ENCODE measurements at regions not wholly inside any gene's neighbourhood (a gene's known extent, or its start where the extent isn't known, plus 50 kb on each side); places are given as distances from the start of the nearest gene placed in this dataset.

DNA sequence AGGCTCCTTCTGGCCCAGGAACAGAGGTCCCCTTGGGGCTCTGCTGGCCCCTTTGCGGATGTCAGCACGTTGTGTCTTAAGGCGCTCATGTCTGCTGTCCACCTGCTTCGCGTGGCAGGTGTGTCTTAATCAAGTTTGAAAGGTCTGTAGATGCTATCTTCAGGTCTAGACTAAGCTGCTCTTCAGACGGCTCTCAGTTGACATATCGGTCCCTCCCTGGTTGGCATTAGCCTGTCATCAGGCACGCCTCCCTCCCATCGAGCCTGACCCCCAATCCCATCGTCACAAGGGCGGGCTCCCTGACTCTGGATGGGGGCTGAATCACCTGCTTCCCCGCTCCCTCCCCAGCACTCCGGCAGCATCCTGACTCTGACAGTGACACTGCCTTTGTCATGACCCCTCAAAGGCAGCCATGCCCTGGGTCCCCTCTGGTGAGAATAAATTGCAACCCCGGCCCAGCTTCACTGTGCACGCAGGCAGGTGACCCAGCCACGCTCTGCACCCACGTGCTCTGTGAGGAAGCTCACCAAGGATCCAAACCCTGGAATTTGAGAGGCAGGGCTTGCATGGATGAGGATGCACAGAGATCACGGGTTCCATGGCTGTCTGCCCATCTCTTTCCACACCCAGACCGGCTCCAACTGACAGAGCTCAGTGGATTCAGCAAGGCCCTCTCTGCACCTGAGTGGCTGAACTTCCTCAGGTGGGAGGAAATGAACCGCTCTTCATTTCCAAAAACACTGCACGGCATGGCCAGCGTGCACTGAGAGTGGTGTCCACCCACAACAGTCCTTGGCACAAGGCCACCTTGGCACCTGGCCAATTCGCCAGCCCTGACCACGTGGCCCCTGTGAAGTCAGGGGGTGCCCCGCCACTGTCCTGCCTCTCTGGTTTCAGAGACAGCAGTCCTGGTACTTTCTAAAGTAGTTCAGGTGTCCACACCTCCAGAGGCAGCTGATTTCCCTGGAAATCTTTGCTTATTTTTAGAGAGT is 110.2 kb upstream of the GPC1 start:
- DNase-seq (peak; percentile 61 to 92 (median 84)), FAIRE-seq (no peak), ATAC-seq (peak; percentile 74 to 83 (median 77))
- no peak overlapping the region for H3K4me3 ChIP-seq
- H3K4me1 ChIP-seq, result peaks cover 0 to 7% (median 4%) of the 10 kb centered on the region in 3 donors
- H3K27ac ChIP-seq, result no peak overlapping the region
- no peaks in the 10 kb centered on the region for H3K9me3 ChIP-seq
- no peaks in the 10 kb centered on the region for H3K36me3 ChIP-seq
- WGBS, 2 donors, result 66% methylated on average over 25 of the region's 25 CpGs
- no peaks in the 10 kb centered on the region for H3K27me3 ChIP-seq
- intact Hi-C loops (cut with DNase I), result no loop called here
- TF ChIP-seq, protein P1, sequence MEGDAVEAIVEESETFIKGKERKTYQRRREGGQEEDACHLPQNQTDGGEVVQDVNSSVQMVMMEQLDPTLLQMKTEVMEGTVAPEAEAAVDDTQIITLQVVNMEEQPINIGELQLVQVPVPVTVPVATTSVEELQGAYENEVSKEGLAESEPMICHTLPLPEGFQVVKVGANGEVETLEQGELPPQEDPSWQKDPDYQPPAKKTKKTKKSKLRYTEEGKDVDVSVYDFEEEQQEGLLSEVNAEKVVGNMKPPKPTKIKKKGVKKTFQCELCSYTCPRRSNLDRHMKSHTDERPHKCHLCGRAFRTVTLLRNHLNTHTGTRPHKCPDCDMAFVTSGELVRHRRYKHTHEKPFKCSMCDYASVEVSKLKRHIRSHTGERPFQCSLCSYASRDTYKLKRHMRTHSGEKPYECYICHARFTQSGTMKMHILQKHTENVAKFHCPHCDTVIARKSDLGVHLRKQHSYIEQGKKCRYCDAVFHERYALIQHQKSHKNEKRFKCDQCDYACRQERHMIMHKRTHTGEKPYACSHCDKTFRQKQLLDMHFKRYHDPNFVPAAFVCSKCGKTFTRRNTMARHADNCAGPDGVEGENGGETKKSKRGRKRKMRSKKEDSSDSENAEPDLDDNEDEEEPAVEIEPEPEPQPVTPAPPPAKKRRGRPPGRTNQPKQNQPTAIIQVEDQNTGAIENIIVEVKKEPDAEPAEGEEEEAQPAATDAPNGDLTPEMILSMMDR (IDR thresholded peaks at IDR 0.05), result no peak

DNA sequence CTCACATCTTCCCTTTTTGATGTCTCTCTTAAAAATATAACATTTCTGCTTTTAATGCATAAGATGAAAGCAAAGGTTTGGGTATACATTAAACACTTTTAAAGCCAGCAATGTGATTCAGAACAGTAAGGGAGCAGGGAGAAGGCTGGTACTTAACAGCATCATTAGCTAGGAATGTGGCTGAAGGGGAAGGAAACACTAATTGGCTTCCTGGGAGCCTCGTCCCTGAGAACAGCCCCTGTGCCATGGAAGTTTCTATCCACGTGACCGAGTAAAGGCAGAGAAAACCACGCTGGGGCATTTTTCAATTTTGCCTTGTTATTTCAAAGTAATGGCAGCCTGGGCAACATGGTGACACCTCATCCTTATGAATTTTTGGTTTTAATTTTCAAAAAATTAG is 109.2 kb upstream of the GPC1 start:
- intact Hi-C loops (cut with DNase I), result no loop called here

DNA sequence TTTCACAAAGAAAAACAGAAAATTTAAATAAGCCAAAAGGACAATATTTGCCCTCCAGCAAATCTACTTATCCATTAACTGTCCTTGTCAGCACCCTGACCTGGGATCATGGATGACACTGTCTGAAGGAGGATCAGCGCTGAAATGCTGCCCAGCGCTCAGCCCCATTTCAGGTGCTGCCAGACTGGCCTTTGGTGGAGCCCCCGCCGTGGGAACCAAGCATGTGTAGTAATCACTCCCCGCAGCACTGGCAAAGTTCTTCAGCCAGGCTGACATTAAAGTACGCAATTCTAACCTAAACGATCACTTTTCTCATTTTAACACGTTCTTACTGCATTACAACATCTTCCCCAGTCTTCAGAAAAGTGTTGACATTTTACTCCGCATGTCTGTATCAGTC is 108.6 kb upstream of the GPC1 start:
- TF ChIP-seq, protein P1 (IDR thresholded peaks at IDR 0.05), result no peak
- WGBS, 2 donors, result 35% methylated on average over 9 of the region's 9 CpGs
- H3K9me3 ChIP-seq, result no peaks in the 10 kb centered on the region
- H3K27ac ChIP-seq, result no peak overlapping the region
- H3K27me3 ChIP-seq, result no peaks in the 10 kb centered on the region
- no peak overlapping the region for H3K4me3 ChIP-seq
- ATAC-seq (peak; percentile 49 to 90 (median 64)), FAIRE-seq (no peak), DNase-seq (peak in 3 of 6 donors; percentile 56 to 64 (median 61))
- intact Hi-C loops (cut with DNase I), result no loop called here
- no peaks in the 10 kb centered on the region for H3K36me3 ChIP-seq
- peaks cover 0 to 7% (median 4%) of the 10 kb centered on the region in 3 donors for H3K4me1 ChIP-seq

More for the DNA sequence above, 109.2 kb upstream of the GPC1 start:
- ATAC-seq, result peak in 2 of 4 donors; percentile 17 to 21
- peaks cover 0 to 7% (median 4%) of the 10 kb centered on the region in 3 donors for H3K4me1 ChIP-seq
- no peak for DNase-seq
- no peak overlapping the region for H3K4me3 ChIP-seq
- no peak for FAIRE-seq
- 56 to 70% methylated on average over 4 of the region's 4 CpGs for WGBS, 2 donors
- H3K9me3 ChIP-seq, result no peaks in the 10 kb centered on the region
- no peaks in the 10 kb centered on the region for H3K27me3 ChIP-seq
- H3K36me3 ChIP-seq, result no peaks in the 10 kb centered on the region
- TF ChIP-seq, protein P1 (IDR thresholded peaks at IDR 0.05), result no peak
- no peak overlapping the region for H3K27ac ChIP-seq

DNA sequence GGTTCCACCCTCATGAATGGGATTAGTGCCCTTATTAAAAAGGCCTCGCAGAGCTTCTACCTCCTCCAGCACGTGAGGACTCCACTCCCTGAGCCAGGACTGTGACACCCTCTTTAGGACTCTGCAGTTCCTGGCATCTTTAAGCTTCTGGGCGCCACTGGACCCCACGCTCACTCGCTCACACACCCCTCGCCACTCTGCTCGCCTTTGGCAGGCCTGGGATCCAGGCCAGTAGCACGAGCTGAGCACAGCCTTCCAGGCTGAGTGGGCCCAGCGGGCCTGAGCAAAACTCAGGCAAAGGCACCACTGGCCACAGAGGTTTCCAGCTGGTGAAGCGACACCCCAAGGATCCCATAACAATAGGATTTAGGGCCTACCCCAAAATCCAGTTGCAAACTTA is 107.9 kb upstream of the GPC1 start:
- H3K9me3 ChIP-seq, result no peaks in the 10 kb centered on the region
- H3K27me3 ChIP-seq, result no peaks in the 10 kb centered on the region
- H3K4me3 ChIP-seq, result no peak overlapping the region
- WGBS, 2 donors, result 96% methylated on average over 10 of the region's 10 CpGs
- DNase-seq (peak in 1 of 6 donors; percentile 31), ATAC-seq (no peak), FAIRE-seq (no peak)
- H3K4me1 ChIP-seq, result peaks cover 0 to 7% (median 4%) of the 10 kb centered on the region in 3 donors
- TF ChIP-seq, protein P1 (IDR thresholded peaks at IDR 0.05), result no peak
- H3K27ac ChIP-seq, result no peak overlapping the region
- no peaks in the 10 kb centered on the region for H3K36me3 ChIP-seq
- intact Hi-C loops (cut with DNase I), result no loop called here

DNA sequence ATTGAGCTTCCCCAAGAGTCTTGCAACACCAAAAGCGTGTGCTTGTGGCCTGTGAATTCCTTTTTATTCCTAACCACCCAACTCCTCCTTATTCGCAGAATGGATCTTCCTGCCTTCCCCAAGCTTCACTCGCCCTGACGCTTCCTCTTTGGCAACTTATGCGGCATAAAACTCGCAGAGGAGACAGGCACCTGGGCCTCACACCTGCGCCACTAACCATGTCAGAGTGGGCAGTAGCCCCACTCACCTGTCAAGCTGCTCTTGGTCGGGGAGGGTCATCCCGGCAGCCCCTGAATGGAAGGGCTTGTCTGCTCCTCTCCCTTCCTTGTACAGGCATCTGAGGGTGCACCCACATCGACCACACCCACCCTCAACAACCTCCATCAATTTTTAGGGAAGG is 106.9 kb upstream of the GPC1 start:
- intact Hi-C loops (cut with DNase I), result no loop called here
- DNase-seq (no peak), FAIRE-seq (no peak), ATAC-seq (no peak)
- H3K4me3 ChIP-seq, result no peak overlapping the region
- H3K4me1 ChIP-seq, result peaks cover 0 to 7% (median 4%) of the 10 kb centered on the region in 3 donors
- TF ChIP-seq, protein P1 (IDR thresholded peaks at IDR 0.05), result no peak
- no peaks in the 10 kb centered on the region for H3K27me3 ChIP-seq
- WGBS, 2 donors, result 89 to 96% methylated on average over 10 of the region's 10 CpGs
- H3K27ac ChIP-seq, result no peak overlapping the region
- H3K9me3 ChIP-seq, result no peaks in the 10 kb centered on the region
- no peaks in the 10 kb centered on the region for H3K36me3 ChIP-seq

All from pancreas (tissue), 10 donors.